ENCODE measurements at regions not wholly inside any gene's neighbourhood (a gene's known extent, or its start where the extent isn't known, plus 50 kb on each side); places are given as distances from the start of the nearest gene placed in this dataset.
"Not testable (repeated sequence)": the region's sequence is repeated elsewhere in the genome, so short reads cannot be mapped to it uniquely, and the experiment has no call there.

GRCh38 chr9:86626802-86627201, 272.6 kb upstream of the TUT7 start:
- no peak for DNase-seq (ENCODE audit: low read depth, low spot score)

GRCh38 chr9:86624630-86625029, 270.4 kb upstream of the TUT7 start:
- DNase-seq (ENCODE audit: low read depth, low spot score): no peak

DNA sequence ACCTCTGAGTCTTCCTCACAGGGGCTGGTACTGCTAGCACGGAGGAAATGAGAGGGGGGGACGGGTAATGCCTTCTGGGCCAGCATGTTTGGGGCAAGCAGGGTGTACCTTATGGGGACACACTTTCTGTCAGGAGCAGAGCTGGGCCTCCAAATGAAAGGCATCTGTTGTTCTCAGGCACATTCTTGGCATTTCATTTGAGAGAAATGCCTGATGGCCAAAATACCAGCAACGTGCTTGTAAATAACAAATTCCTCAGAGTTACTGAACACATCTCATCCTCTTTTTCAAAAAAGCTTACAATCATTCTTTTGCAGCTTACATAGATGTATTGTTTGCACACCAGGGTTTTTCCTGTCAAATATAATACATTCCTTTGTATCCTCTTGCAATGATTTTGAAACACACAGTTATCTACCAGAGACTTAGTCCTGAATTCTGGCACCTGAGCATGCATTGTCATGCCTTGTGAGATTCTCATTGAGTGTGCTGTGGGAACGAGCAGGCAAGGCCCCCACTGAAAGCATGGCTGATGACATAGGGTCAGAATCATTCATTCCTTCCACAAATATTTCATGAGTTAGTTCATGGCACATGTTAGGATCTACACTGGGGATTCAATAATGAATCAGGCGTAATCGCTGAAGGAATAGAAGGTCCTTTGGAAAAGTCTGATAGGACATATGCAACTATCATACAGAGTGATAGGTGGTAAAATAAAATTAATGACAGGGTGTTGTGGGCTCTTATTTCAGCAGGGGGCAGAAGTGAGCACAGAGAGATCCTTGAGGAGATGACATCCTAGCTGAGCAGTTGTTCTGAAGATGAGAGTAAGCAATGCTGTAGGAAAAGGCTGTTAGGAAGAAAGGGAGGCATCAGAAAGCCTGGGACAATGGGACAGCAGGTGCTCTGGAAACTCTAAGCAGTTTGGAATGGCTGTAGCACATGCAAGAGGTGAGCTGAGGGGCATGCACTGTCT, 260.9 kb upstream of the TUT7 start:
- DNase-seq (ENCODE audit: low read depth, low spot score): peak; percentile 25

- DNase-seq (ENCODE audit: low read depth, low spot score): no peak
Measured at GRCh38 chr9:86613943-86614342, 259.7 kb upstream of the TUT7 start.

GRCh38 chr9:86611534-86611933, 257.3 kb upstream of the TUT7 start:
- not testable (repeated sequence) for DNase-seq (ENCODE audit: low read depth, low spot score)

DNA sequence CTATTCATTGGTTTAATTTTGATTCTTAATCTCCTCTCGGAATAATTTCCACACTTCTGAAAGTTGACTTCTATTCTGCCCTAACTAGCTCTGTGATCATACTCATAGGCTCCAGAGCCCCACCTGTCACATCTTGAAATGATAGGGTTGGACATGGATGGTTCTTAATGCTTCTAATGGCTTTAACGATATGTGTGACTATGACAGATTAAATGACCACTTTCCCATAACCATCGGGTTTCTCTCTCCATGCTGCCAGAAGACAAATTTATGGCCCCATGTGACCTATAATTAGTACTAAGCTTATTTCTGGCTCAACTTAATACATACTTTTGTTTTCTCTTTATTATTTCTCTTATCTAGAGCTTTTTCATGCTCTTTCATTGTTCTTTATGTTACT, 251.1 kb upstream of the TUT7 start:
- no peak for DNase-seq (ENCODE audit: low read depth, low spot score)

- DNase-seq (ENCODE audit: low read depth, low spot score): no peak
Measured at GRCh38 chr9:86604741-86605140, 250.5 kb upstream of the TUT7 start.

GRCh38 chr9:86602715-86603114, 248.5 kb upstream of the TUT7 start:
- no peak for DNase-seq (ENCODE audit: low read depth, low spot score)

GRCh38 chr9:86601697-86602096, 247.5 kb upstream of the TUT7 start:
- DNase-seq (ENCODE audit: low read depth, low spot score): no peak

DNA sequence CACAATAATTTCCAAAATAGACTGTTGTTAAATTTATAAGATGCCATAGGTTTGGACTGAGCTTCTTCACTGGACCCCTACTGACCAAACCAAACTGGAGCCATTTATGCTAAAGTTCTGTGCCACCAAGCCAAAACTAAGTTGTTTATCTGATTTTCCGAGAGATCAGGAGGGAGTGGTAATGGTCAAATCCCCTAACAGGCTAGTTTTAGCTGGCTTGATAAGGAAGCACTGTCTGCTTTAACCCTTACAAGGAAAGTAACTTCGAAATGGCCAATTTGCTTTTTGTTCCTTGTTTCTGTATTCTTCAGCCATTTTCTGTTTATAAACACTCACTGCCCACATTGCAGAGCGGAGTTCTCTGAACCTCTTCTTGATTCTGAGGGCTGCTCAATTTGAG, 246.8 kb upstream of the TUT7 start:
- DNase-seq (ENCODE audit: low read depth, low spot score): no peak

GRCh38 chr9:86600291-86600690, 246.1 kb upstream of the TUT7 start:
- no peak for DNase-seq (ENCODE audit: low read depth, low spot score)

DNA sequence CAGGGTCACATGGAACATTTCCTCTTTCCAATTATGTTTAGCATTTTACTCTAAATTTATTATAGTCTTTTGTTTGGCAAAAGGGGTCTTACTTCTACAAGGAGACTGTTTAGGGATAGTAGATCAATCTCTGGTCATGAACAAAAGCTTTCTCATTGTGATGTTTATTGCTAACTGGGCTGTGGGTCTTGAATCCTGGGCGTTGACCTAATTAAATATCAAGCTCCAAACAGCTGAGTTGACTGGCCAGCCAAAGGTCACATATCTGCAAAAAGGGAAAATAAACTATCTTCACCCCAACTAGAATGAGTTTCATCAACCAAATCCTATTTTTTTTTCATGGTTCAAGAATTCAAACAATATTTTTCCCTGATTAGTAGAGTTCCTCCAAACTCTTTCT, 245.4 kb upstream of the TUT7 start:
- DNase-seq (ENCODE audit: low read depth, low spot score): no peak

DNA sequence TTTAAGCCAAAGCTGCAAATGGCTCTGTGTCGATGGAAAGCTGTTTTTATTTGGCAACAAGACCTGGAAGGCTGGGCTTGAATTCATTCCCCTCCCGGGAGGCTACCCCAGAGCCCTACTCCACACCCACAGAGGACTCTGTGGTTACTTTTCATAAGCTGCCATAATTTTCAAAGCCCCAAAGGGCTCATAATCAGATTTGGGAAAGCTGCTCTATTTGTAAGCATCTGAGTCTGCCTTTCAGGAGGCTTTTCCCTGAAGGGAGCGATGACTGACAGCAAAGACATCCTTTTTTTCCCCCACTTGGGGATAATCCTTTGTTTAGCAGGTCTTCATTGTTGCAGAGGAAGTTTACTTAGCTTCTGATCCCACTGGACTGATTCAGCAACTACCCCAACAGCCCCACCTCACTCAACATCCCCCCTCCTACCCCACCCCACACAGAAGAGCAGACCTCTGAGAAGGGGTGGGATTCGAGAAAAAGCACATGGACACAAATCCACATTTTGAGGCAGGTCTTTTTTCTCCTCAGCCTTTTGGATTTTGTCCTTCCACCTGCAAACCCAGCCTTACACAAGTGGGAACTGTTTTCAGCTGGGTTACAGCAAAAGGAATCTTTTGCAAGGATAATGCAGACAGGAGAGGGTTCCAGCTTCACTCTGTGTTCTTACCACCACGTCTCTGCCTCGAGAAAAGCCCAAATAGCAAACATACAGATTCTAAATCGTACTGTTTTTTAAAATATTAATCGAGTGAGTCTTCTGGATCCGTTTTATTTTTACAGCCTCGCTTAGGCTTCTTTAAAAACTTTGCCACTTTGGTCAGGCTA, 244.4 kb upstream of the TUT7 start:
- no peak for DNase-seq (ENCODE audit: low read depth, low spot score)

GRCh38 chr9:86594724-86595123, 240.5 kb upstream of the TUT7 start:
- DNase-seq (ENCODE audit: low read depth, low spot score): no peak

GRCh38 chr9:86591472-86591871, 237.3 kb upstream of the TUT7 start:
- DNase-seq (ENCODE audit: low read depth, low spot score): no peak

DNA sequence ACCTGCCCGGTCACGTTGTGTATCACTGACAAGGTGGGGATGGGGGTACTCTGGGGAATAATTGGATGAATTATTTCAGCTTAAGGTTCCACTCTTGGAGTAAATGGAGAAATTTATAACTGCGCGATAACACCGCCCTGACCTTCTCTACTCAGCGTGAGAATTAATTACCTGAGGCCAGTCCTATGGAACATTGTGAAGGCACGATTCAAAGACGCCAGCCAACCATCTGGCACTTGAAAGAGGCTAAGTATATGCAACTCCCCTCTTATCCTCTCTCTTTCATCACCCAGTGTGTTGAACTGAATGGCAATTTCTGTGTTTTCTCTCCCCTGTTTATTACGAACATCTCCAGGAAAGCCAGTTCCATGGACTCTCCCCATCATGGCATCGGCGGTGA, 235.5 kb upstream of the TUT7 start:
- DNase-seq (ENCODE audit: low read depth, low spot score): no peak

DNA sequence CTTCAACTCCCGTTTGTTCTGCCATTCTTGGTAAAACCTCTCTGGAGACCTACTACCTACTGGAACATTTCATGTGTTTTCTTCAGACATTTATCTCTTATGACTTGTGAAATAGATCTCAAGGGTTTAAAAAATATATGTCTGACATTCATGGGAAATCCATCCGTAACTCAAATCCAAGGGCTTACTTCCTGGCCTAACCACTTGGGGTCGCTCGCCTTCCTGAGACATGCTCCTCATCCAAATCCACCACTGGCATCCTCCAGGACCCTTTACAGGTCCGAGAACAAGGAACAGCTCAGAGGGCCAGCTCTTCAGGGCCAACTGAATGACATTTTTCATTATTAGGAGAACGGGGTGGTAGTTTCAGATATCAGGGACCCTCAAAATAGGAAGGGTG, 235.1 kb upstream of the TUT7 start:
- DNase-seq (ENCODE audit: low read depth, low spot score): peak; percentile 20

DNA sequence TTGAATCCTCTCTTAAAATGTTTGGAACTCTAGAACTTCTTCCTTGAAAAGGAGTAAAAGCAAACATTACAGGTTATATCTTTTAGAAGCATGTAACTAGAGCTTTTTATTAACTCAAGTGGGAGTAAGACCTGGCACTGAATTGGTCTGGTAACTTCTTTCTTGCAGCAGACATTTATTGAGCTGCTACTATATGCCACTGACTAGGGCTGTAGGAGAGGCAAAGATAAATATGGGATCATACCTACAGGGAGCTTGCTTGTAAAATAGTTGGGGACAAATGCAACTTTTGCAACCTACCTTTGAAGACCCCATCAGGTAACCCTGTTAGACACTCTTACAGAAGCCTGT, 231.9 kb upstream of the TUT7 start:
- DNase-seq (ENCODE audit: low read depth, low spot score): no peak

- DNase-seq (ENCODE audit: low read depth, low spot score): no peak
Measured at GRCh38 chr9:86585422-86586143, 231.4 kb upstream of the TUT7 start.

DNA sequence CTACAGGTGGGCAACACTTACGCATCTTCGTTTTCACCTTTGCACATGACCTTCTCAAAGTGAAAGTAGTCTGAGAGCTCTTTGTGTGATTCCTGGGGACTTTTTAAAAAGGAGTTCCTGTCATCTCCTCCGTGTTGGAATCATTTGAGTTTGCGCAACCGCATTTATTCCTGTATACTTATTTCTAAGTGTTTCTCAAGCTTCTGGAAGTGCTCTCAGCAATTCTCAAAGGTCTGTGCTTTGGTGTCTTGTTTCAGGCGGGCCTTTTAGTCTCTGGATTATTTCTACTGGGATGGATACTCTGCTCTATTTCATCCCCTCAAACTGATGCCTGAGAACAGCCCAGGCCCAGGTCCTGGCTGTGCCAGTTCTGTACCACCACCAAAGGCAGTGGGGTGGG, 226.5 kb upstream of the TUT7 start:
- DNase-seq (ENCODE audit: low read depth, low spot score): no peak

- DNase-seq (ENCODE audit: low read depth, low spot score): no peak
Measured at GRCh38 chr9:86578722-86579121, 224.5 kb upstream of the TUT7 start.
